CD4-positive, alpha-beta T cell (primary cell): ENCODE measurements at regions not wholly inside any gene's neighbourhood (a gene's known extent, or its start where the extent isn't known, plus 50 kb on each side); places are given as distances from the start of the nearest gene placed in this dataset.

ENCODE experiments used
- ATAC-seq: fragments of 200-7000 bp; cut with Tn5 transposase; one replicate; pipeline ENCODE4 v1.10.0; 2022; ENCODE audit warnings: mild to moderate bottlenecking; ENCODE audit not compliant: poor library complexity
- CTCF ChIA-PET: fragments of 350-600 bp; sonication (Branson Sonifier 250); formaldehyde crosslinking; loops from one replicate; lab custom pipeline; 2021; ENCODE audit warnings: antibody characterized with exemption, inconsistent platforms; lab: Charles Lee
- POLR2A ChIA-PET: fragments of 350-600 bp; sonication (Branson Sonifier 250); formaldehyde crosslinking; loops from one replicate; lab custom pipeline; 2021; ENCODE audit warnings: antibody characterized with exemption, inconsistent platforms; lab: Charles Lee
- DNase-seq, 14 experiments: peaks; one replicate each; pipeline ENCODE4 v3.0.0-alpha.2; 2013 to 2020; ENCODE audit warnings: mixed read lengths in 2 of 14
- H3K27ac ChIP-seq, 2 donors: one replicate each; pipeline versions ENCODE4 v1.5.1 to v1.7.0; 2013; ENCODE audit warnings: low read length in 2 of 2, low read depth in 1 of 2, mild to moderate bottlenecking in 1 of 2
- H3K27me3 ChIP-seq, 2 experiments: 1 replicate in 1 of 2; 2 replicates in 1 of 2; pipeline versions ENCODE4 v1.6.1 to v1.7.0; 2013; ENCODE audit warnings: low read length in 2 of 2, control low read depth in 1 of 2, mild to moderate bottlenecking in 1 of 2, moderate library complexity in 1 of 2; ENCODE audit not compliant: insufficient read depth in 2 of 2, control insufficient read depth in 1 of 2
- H3K36me3 ChIP-seq: one replicate; pipeline ENCODE4 v1.6.1; 2013; ENCODE audit warnings: low read length, control low read depth; ENCODE audit not compliant: insufficient read depth
- H3K4me1 ChIP-seq: one replicate; pipeline ENCODE4 v1.6.1; 2013; ENCODE audit warnings: low read length, control low read depth; ENCODE audit not compliant: insufficient read depth
- H3K4me3 ChIP-seq: one replicate; pipeline ENCODE4 v1.5.1; 2013; ENCODE audit warnings: mild to moderate bottlenecking, low read length, moderate library complexity
- H3K9me3 ChIP-seq, 2 experiments: 1 replicate in 1 of 2; 2 replicates in 1 of 2; pipeline versions ENCODE4 v1.6.1 to v1.7.0; 2013; ENCODE audit warnings: low read length in 2 of 2, mild to moderate bottlenecking in 2 of 2, control low read depth in 1 of 2, moderate library complexity in 1 of 2; ENCODE audit not compliant: control insufficient read depth in 1 of 2, insufficient read depth in 1 of 2
- H3K27ac Mint-ChIP-seq: one replicate; pipeline ENCODE4 v1.8.0; 2020; ENCODE audit warnings: mixed read lengths
- H3K27me3 Mint-ChIP-seq: one replicate; pipeline ENCODE4 v1.8.0; 2021; ENCODE audit warnings: mixed read lengths
- H3K36me3 Mint-ChIP-seq: one replicate; pipeline ENCODE4 v1.8.0; 2021; ENCODE audit warnings: low read depth, mixed read lengths
- H3K4me1 Mint-ChIP-seq: one replicate; pipeline ENCODE4 v1.8.0; 2021; ENCODE audit warnings: low read depth, mixed read lengths
- H3K4me3 Mint-ChIP-seq: one replicate; pipeline ENCODE4 v1.8.0; 2020; ENCODE audit warnings: mild to moderate bottlenecking, mixed read lengths
- H3K9me3 Mint-ChIP-seq: one replicate; pipeline ENCODE4 v1.8.0; 2020; ENCODE audit warnings: mixed read lengths
- CTCF ChIP-seq: fragments of 200-600 bp; IDR thresholded peaks from one replicate; pipeline ENCODE4 v1.8.0; 2022; ENCODE audit warnings: antibody characterized with exemption, mild to moderate bottlenecking
- intact Hi-C, 2 experiments: fragments of 100-400 bp; cut with DNase I in 1 of 2; cut with micrococcal nuclease in 1 of 2; formaldehyde crosslinking; loops; one replicate each; pipeline versions ENCODE4 v1.15.1 to v1.9.0; 2023 to 2025; cut with DNase I, micrococcal nuclease

- ChIA-PET CTCF (no interaction called here), POLR2A (no interaction called here)
- Mint-ChIP-seq H3K4me3 (no peak overlapping the region), H3K27me3 (no peaks in the 10 kb centered on the region), H3K27ac (no peak overlapping the region), H3K36me3 (no peaks in the 10 kb centered on the region), H3K9me3 (peaks cover 3% of the 10 kb centered on the region), H3K4me1 (no peaks in the 10 kb centered on the region)
- no peak for ATAC-seq
- H3K36me3 ChIP-seq: no peaks in the 10 kb centered on the region
- no peak for TF ChIP-seq CTCF
- intact Hi-C loops: no loop called here
- no peaks in the 10 kb centered on the region for H3K4me1 ChIP-seq
- H3K27me3 ChIP-seq: no peaks in the 10 kb centered on the region
- H3K27ac ChIP-seq: no peak overlapping the region
- no peak for DNase-seq
- no peak overlapping the region for H3K4me3 ChIP-seq
- no peaks in the 10 kb centered on the region for H3K9me3 ChIP-seq
Measured at GRCh38 chr5:89572696-89573095, 689.7 kb upstream of the MEF2C start.

GRCh38 chr5:89570557-89570956 is 687.6 kb upstream of the MEF2C start:
- Histone ChIP-seq H3K4me3 (no peak overlapping the region), H3K9me3 (no peaks in the 10 kb centered on the region), H3K27ac (no peak overlapping the region), H3K36me3 (no peaks in the 10 kb centered on the region), H3K4me1 (no peaks in the 10 kb centered on the region), H3K27me3 (no peaks in the 10 kb centered on the region)
- Mint-ChIP-seq H3K27me3 (no peaks in the 10 kb centered on the region), H3K27ac (no peak overlapping the region), H3K9me3 (peaks cover 3% of the 10 kb centered on the region), H3K4me1 (no peaks in the 10 kb centered on the region), H3K4me3 (no peak overlapping the region), H3K36me3 (no peaks in the 10 kb centered on the region)
- ATAC-seq: no peak
- intact Hi-C loops: no loop called here
- ChIA-PET CTCF (no interaction called here), POLR2A (no interaction called here)
- no peak for TF ChIP-seq CTCF
- DNase-seq: no peak

GRCh38 chr5:89566340-89566739 is 683.4 kb upstream of the MEF2C start:
- H3K27me3 ChIP-seq: no peaks in the 10 kb centered on the region
- no peak overlapping the region for H3K4me3 ChIP-seq
- Mint-ChIP-seq H3K27ac (no peak overlapping the region), H3K4me3 (no peak overlapping the region), H3K9me3 (peaks cover 3% of the 10 kb centered on the region), H3K36me3 (no peaks in the 10 kb centered on the region), H3K4me1 (no peaks in the 10 kb centered on the region), H3K27me3 (no peaks in the 10 kb centered on the region)
- H3K27ac ChIP-seq: no peak overlapping the region
- DNase-seq (no peak), ATAC-seq (no peak)
- no peaks in the 10 kb centered on the region for H3K4me1 ChIP-seq
- ChIA-PET CTCF (no interaction called here), POLR2A (no interaction called here)
- no peaks in the 10 kb centered on the region for H3K9me3 ChIP-seq
- no peak for TF ChIP-seq CTCF
- intact Hi-C loops: no loop called here
- no peaks in the 10 kb centered on the region for H3K36me3 ChIP-seq
